Upper lobe of left lung (tissue), 4 donors: ENCODE measurements at regions not wholly inside any gene's neighbourhood (a gene's known extent, or its start where the extent isn't known, plus 50 kb on each side); places are given as distances from the start of the nearest gene placed in this dataset.

Source experiments
- POLR2A ChIP-seq, 4 donors: fragments of 450-650 bp; IDR thresholded peaks; one replicate each; pipeline ENCODE4 v1.5.1; 2016 to 2017; ENCODE audit warnings: antibody characterized with exemption in 4 of 4, mild to moderate bottlenecking in 2 of 4
- POLR2AphosphoS5 ChIP-seq, 2 donors: sonication (generic); formaldehyde crosslinking; IDR thresholded peaks; one replicate each; pipeline ENCODE4 v1.5.1; 2017; ENCODE audit warnings: antibody characterized with exemption in 2 of 2
- TF ChIP-seq, protein P1 (sequence below), 6 experiments: fragments of 450-650 bp in 4 of 6; fragments of 200-600 bp in 2 of 6; sonication (generic) in 2 of 6; IDR thresholded peaks; one replicate each; pipeline ENCODE4 v1.5.1; 2016 to 2019; ENCODE audit warnings: antibody characterized with exemption in 6 of 6

DNA sequence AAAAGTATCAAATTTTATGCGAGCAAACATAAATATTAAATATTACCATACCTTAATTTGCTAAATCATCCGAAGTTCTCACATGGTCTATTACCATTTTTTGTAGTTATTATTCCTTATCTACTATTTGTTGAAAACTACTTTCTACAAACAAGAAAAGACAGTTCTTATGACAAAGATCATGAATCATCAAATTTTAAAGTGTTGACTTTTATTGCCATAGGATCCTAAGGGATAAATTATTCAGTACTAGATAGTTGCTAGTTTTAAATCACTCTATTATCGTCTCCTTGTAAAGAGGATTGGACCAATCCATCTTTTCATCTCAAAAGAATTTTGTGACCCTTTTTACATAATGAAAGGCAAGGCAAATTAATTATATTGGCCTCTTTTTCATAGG, 523.6 kb upstream of the TMEFF2 start:
- TF ChIP-seq, protein P1, sequence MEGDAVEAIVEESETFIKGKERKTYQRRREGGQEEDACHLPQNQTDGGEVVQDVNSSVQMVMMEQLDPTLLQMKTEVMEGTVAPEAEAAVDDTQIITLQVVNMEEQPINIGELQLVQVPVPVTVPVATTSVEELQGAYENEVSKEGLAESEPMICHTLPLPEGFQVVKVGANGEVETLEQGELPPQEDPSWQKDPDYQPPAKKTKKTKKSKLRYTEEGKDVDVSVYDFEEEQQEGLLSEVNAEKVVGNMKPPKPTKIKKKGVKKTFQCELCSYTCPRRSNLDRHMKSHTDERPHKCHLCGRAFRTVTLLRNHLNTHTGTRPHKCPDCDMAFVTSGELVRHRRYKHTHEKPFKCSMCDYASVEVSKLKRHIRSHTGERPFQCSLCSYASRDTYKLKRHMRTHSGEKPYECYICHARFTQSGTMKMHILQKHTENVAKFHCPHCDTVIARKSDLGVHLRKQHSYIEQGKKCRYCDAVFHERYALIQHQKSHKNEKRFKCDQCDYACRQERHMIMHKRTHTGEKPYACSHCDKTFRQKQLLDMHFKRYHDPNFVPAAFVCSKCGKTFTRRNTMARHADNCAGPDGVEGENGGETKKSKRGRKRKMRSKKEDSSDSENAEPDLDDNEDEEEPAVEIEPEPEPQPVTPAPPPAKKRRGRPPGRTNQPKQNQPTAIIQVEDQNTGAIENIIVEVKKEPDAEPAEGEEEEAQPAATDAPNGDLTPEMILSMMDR (IDR thresholded peaks at IDR 0.05): no peak
- TF ChIP-seq POLR2AphosphoS5 (IDR thresholded peaks at IDR 0.05): no peak
- TF ChIP-seq POLR2A (IDR thresholded peaks at IDR 0.05): no peak
